Neuronal stem cell (in vitro differentiated cells): ENCODE measurements at regions not wholly inside any gene's neighbourhood (a gene's known extent, or its start where the extent isn't known, plus 50 kb on each side); places are given as distances from the start of the nearest gene placed in this dataset.

Source experiments
- DNase-seq: peaks from one replicate; pipeline ENCODE4 v3.0.0-alpha.2; 2013; ENCODE audit warnings: low spot score
- H2AFZ ChIP-seq: one replicate; pipeline ENCODE4 v1.6.1; 2013; ENCODE audit warnings: mild to moderate bottlenecking, low read length, inconsistent platforms
- H2AK5ac ChIP-seq: 2 replicates; pipeline ENCODE4 v1.6.1; 2013; ENCODE audit warnings: low read depth, mild to moderate bottlenecking, inconsistent platforms, low read length, moderate library complexity, mixed read lengths
- H2BK120ac ChIP-seq: 2 replicates; pipeline ENCODE4 v1.6.1; 2013; ENCODE audit warnings: low read depth, mild to moderate bottlenecking, inconsistent platforms, low read length, moderate library complexity, mixed read lengths
- H2BK12ac ChIP-seq: one replicate; pipeline ENCODE4 v1.6.1; 2013; ENCODE audit warnings: low read length, inconsistent platforms
- H2BK15ac ChIP-seq: 2 replicates; pipeline ENCODE4 v1.6.1; 2013; ENCODE audit warnings: mild to moderate bottlenecking, low read length, inconsistent platforms, mixed read lengths
- H2BK5ac ChIP-seq: one replicate; pipeline ENCODE4 v1.6.1; 2013; ENCODE audit warnings: inconsistent platforms, mild to moderate bottlenecking, low read length, moderate library complexity
- H3K14ac ChIP-seq: one replicate; pipeline ENCODE4 v1.6.1; 2013; ENCODE audit warnings: low read length, inconsistent platforms
- H3K18ac ChIP-seq: 2 replicates; pipeline ENCODE4 v1.6.1; 2013; ENCODE audit warnings: low read length, inconsistent platforms
- H3K23ac ChIP-seq: 2 replicates; pipeline ENCODE4 v1.6.1; 2013; ENCODE audit warnings: low read depth, mild to moderate bottlenecking, mixed read lengths, low read length, inconsistent platforms; ENCODE audit not compliant: poor library complexity
- H3K27ac ChIP-seq: replicated peaks from 3 replicates; pipeline ENCODE4 v1.5.1; 2013; ENCODE audit warnings: low read length, inconsistent platforms
- H3K27me3 ChIP-seq, 3 experiments: 2 replicates each; pipeline ENCODE4 v1.6.1; 2013; ENCODE audit warnings: low read length in 3 of 3, mild to moderate bottlenecking in 2 of 3, inconsistent platforms in 1 of 3, low read depth in 1 of 3, mixed read lengths in 1 of 3, moderate library complexity in 1 of 3; ENCODE audit not compliant: control insufficient read depth in 3 of 3, insufficient read depth in 3 of 3
- H3K36me3 ChIP-seq, 2 donors: replicated peaks in 1 of 2; 2 replicates each; pipeline ENCODE4 v1.6.1; 2013; ENCODE audit warnings: low read length in 2 of 2; ENCODE audit not compliant: control insufficient read depth in 2 of 2, insufficient read depth in 2 of 2
- H3K4ac ChIP-seq: 2 replicates; pipeline ENCODE4 v1.6.1; 2013; ENCODE audit warnings: inconsistent platforms, mild to moderate bottlenecking, low read length, moderate library complexity
- H3K4me1 ChIP-seq, 2 donors: 1 replicate in 1 of 2; 2 replicates in 1 of 2; pipeline ENCODE4 v1.6.1; 2013; ENCODE audit warnings: low read length in 2 of 2, low read depth in 1 of 2; ENCODE audit not compliant: control insufficient read depth in 2 of 2, insufficient read depth in 1 of 2
- H3K4me2 ChIP-seq: one replicate; pipeline ENCODE4 v1.6.1; 2013; ENCODE audit warnings: mild to moderate bottlenecking, low read length, inconsistent platforms; ENCODE audit not compliant: insufficient read depth, poor library complexity, severe bottlenecking
- H3K4me3 ChIP-seq, 2 donors: 2 replicates each; pipeline ENCODE4 v1.5.1; 2013; ENCODE audit warnings: low read length in 2 of 2, mild to moderate bottlenecking in 2 of 2, inconsistent platforms in 1 of 2, moderate library complexity in 1 of 2
- H3K79me1 ChIP-seq: one replicate; pipeline ENCODE4 v1.6.1; 2013; ENCODE audit warnings: low read depth, mild to moderate bottlenecking, inconsistent platforms, low read length, moderate library complexity
- H3K9ac ChIP-seq: one replicate; pipeline ENCODE4 v1.6.1; 2013; ENCODE audit warnings: mild to moderate bottlenecking, low read depth, low read length, inconsistent platforms; ENCODE audit not compliant: poor library complexity
- H3K9me3 ChIP-seq, 2 donors: replicated peaks in 1 of 2; 2 replicates each; pipeline versions ENCODE3 to v1.6.1; 2013; ENCODE audit warnings: low read length in 2 of 2, mild to moderate bottlenecking in 2 of 2, inconsistent platforms in 1 of 2, low read depth in 1 of 2, mixed read lengths in 1 of 2, moderate library complexity in 1 of 2; ENCODE audit not compliant: control insufficient read depth in 2 of 2, insufficient read depth in 1 of 2
- H4K8ac ChIP-seq: one replicate; pipeline ENCODE4 v1.6.1; 2013; ENCODE audit warnings: low read depth, mild to moderate bottlenecking, inconsistent platforms, low read length, moderate library complexity
- H4K91ac ChIP-seq: one replicate; pipeline ENCODE4 v1.6.1; 2013; ENCODE audit warnings: low read length, low read depth, mild to moderate bottlenecking, inconsistent platforms; ENCODE audit not compliant: poor library complexity
- WGBS, 2 donors: extraction: QIAGEN DNeasy Blood & Tissue Kit; methylation state at CpG; one replicate each; pipeline ENCODE4 v1.1.7; 2013; ENCODE audit warnings: missing lambda C conversion rate in 2 of 2, mixed read lengths in 1 of 2; ENCODE audit not compliant: insufficient read length in 2 of 2, insufficient replicate concordance in 1 of 2; ENCODE audit errors: extremely low coverage in 2 of 2; 5-methylcytosine and 5-hydroxymethylcytosine counted together

- Histone ChIP-seq H3K4me3 (no peak overlapping the region), H2BK12ac (no peak overlapping the region), H2BK120ac (no peak overlapping the region), H3K4me2 (no peak overlapping the region), H3K27ac (no peak overlapping the region), H3K23ac (no peak overlapping the region), H2BK15ac (no peak overlapping the region), H2AFZ (no peak overlapping the region), H3K14ac (no peak overlapping the region), H3K9me3 (peaks cover 0 to 3% of the 10 kb centered on the region in 2 donors), H3K9ac (no peak overlapping the region), H4K91ac (no peak overlapping the region), H3K36me3 (no peaks in the 10 kb centered on the region), H3K18ac (no peak overlapping the region), H2AK5ac (no peak overlapping the region), H4K8ac (no peak overlapping the region), H3K79me1 (no peaks in the 10 kb centered on the region), H3K4me1 (no peaks in the 10 kb centered on the region), H2BK5ac (no peak overlapping the region), H3K27me3 (peaks cover 0 to 7% (median 0%) of the 10 kb centered on the region in 3 experiments), H3K4ac (peak overlapping the region; percentile 23)
- WGBS, 2 donors, result no CpG with 5 or more reads among the region's 6 CpGs
- no peak for DNase-seq
These were observed 75.9 kb upstream of the C14orf180 start for GRCh38 chr14:104503691-104504090.

- no peak overlapping the region for H3K14ac ChIP-seq
- no peak overlapping the region for H4K8ac ChIP-seq
- H3K9ac ChIP-seq, result no peak overlapping the region
- peaks cover 0 to 7% (median 0%) of the 10 kb centered on the region in 3 experiments for H3K27me3 ChIP-seq
- H3K79me1 ChIP-seq, result no peaks in the 10 kb centered on the region
- H4K91ac ChIP-seq, result no peak overlapping the region
- H3K4me1 ChIP-seq, result no peaks in the 10 kb centered on the region
- no peak overlapping the region for H2BK12ac ChIP-seq
- no peaks in the 10 kb centered on the region for H3K36me3 ChIP-seq
- no peak overlapping the region for H3K27ac ChIP-seq
- H3K9me3 ChIP-seq, result peaks cover 0 to 3% of the 10 kb centered on the region in 2 donors
- no peak overlapping the region for H2BK5ac ChIP-seq
- H2AK5ac ChIP-seq, result no peak overlapping the region
- H2AFZ ChIP-seq, result no peak overlapping the region
- no peak overlapping the region for H2BK15ac ChIP-seq
- no peak overlapping the region for H3K23ac ChIP-seq
- H3K4me2 ChIP-seq, result no peak overlapping the region
- H3K4me3 ChIP-seq, result no peak overlapping the region
- no peak for DNase-seq
- no peak overlapping the region for H3K18ac ChIP-seq
- H2BK120ac ChIP-seq, result no peak overlapping the region
- no peak overlapping the region for H3K4ac ChIP-seq
- no CpG with 5 or more reads among the region's 7 CpGs for WGBS, 2 donors
These were observed 75.3 kb upstream of the C14orf180 start for GRCh38 chr14:104504172-104504735.

- no peak overlapping the region for H3K27ac ChIP-seq
- no peak overlapping the region for H2BK12ac ChIP-seq
- no peak overlapping the region for H4K8ac ChIP-seq
These were observed 74.2 kb upstream of the C14orf180 start for GRCh38 chr14:104505085-104506074.

More at GRCh38 chr14:104505085-104506074, 74.2 kb upstream of the C14orf180 start:
- no peaks in the 10 kb centered on the region for H3K4me1 ChIP-seq
- H3K4ac ChIP-seq, result no peak overlapping the region
- no peaks in the 10 kb centered on the region for H3K36me3 ChIP-seq
- no peak overlapping the region for H2BK120ac ChIP-seq
- no peak overlapping the region for H3K4me2 ChIP-seq
- H3K4me3 ChIP-seq, result no peak overlapping the region
- H3K79me1 ChIP-seq, result no peaks in the 10 kb centered on the region
- DNase-seq, result no peak
- H3K14ac ChIP-seq, result peak overlapping the region; percentile 43
- peak overlapping the region; percentile 79 for H3K18ac ChIP-seq
- H4K91ac ChIP-seq, result no peak overlapping the region
- WGBS, 2 donors, result no CpG with 5 or more reads among the region's 28 CpGs
- no peak overlapping the region for H3K9ac ChIP-seq
- H2AFZ ChIP-seq, result no peak overlapping the region
- peak overlapping the region; percentile 63 for H3K23ac ChIP-seq
- H2BK15ac ChIP-seq, result no peak overlapping the region
- H2AK5ac ChIP-seq, result peak overlapping the region; percentile 10
- H2BK5ac ChIP-seq, result no peak overlapping the region
- peaks cover 0 to 3% of the 10 kb centered on the region in 2 donors for H3K9me3 ChIP-seq
- H3K27me3 ChIP-seq, result peaks cover 0 to 7% (median 0%) of the 10 kb centered on the region in 3 experiments
